HG02623 (cell line): ENCODE measurements at regions not wholly inside any gene's neighbourhood (a gene's known extent, or its start where the extent isn't known, plus 50 kb on each side); places are given as distances from the start of the nearest gene placed in this dataset.

Experiments
- ATAC-seq: cut with Tn5 transposase; IDR thresholded peaks from one replicate; pipeline ENCODE4 v1.9.1; 2021; ENCODE audit warnings: moderate library complexity; ENCODE audit not compliant: unreplicated experiment

DNA sequence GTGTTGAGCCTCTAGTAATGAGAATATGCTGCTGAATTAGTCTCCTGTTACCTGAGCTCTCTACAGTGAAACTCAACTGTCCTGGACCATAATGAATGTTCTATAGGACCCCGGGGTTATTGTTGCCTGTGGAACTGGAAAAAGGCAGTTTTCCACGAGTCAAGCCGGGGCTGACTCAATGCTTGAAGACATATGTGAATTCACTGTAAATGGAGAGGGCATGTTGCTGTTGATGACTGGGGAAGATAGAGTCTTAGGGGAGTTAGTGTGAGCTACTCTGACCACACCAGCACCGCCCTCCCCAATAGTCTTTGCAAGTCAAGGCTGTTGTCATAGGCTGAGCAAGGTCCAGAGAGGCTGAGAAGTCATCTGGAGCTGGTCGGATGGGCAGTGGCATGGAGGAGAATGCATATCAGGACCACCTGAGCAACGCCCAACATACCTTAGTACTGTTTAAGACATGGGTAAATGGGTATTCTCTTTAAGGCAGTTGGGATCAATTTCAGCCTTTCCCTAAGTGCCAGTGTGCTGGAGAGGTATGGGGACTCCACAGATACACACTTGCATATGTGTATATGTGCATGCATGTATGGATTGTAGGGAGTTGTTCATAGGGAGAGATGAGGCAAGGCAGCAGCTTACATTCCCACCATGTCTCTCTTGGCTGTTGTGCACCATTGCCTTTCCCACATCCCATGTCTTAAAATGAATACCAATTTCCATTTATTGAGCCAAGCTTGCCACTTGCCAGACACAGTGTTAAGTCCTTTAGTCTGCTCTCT lies 230.1 kb upstream of the NAV2 start:
- ATAC-seq, result no peak

DNA sequence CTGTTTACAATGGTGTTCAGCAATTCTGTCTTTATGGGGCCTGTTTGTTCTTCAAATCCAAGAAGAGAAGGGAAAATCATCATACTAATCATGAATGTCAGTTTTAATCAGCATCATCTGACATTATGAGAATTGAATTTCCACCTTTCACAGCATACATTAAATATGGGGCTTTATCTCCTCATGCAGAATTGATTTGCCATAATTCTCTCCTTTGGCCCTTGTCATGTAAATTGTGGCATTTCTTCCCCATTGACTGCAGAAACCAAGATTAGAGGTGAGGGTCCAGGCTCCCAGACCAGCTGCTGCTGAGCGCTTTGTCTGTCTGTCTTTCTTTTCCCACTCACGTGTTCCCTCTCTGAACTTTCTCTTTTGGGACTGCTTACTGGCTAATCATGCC lies 232.1 kb upstream of the NAV2 start:
- ATAC-seq, result no peak

DNA sequence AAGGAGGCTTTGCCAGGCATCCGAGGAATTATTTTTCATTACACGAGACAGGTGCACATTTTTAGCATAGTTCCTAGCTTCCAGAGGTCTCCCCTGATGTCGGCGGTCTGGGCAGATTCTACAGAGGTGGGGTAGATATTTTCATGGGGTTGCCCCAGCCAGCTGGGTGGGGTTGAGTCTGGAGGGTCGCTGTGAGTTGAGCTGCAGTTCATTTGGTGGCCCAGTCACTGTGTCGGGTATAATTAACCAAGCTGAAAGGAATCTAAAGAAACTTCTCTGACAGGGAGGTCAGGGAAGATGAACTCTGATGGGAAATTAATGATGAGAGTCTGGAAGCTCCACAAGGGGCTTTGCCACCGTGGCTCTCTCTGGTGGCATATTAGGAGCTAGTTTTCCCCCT lies 233.7 kb upstream of the NAV2 start:
- ATAC-seq, result no peak

DNA sequence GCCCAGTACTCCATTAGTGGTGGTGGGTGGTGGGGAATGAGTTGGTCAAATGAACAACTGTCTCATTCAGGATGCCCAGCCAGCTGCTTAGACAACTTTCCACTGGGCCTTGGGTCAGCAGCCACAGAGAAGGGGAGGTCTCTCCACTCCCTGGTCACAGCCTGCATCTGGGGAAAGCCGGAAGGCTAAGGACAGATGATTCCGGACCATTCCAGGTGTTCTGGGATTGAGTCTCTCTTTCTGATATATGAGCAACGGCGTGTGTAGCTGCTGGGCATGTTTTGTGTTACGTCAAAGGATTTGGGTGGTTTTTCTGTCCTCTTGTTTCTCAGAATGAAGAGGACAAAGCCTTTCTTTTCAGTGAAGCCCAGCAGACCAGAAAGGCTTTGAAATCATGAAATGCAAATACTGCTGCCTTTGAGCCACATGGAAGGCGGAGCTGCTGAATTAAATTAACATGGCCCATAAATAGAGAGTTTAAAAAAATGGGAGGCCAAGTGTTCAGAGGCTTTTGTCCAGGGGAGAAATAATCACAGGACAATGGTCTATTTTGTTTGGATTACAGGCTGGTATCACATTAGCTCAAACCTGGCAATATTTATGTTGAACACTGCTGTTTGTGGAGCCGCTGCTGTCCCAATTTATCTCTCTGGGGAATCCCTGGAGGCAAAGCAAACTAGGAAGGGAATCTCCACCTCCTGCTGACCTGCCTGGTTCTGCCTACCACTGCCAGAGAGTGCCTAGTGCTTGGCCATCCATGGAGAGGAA lies 234.4 kb upstream of the E2F8 start:
- ATAC-seq, result no peak

DNA sequence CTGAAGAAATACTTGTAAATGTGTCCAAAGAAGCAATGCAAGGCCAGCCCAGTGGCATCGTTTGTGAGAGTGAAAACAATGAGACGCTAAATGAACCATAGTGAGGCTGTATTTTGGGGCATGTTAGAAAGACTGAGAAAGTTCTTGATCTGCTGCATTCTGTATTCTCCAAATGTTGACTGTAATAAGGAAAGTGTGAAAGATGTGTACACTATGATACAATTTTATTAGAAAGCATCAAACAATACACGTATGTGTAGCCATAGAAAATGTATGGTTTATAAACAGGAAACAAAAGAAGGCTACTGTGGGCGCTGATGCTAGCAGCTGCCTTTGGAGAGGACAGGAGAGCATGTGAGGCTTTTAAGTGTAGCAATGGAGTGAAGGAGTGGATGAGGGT lies 233.5 kb upstream of the E2F8 start:
- ATAC-seq, result no peak

DNA sequence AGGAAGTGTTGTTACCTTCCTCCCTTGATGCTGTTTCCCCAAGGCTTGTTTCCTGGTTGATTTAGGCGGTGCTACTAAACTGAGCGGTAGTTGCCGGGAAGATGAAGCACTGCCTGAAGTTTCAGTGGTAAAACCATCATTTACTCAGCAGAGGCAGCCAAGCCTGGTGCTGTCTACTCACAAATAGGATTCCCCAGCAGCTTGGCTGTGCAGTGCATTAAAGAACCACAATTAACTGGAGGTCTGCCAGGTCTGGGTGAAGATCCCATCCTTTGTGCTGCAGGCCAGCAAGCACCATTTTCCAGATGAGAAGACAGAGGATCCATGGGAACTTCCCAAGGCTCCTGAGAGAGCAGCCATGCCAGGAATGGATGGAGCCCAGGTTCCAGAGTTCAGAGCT lies 231.9 kb upstream of the E2F8 start:
- no peak for ATAC-seq

DNA sequence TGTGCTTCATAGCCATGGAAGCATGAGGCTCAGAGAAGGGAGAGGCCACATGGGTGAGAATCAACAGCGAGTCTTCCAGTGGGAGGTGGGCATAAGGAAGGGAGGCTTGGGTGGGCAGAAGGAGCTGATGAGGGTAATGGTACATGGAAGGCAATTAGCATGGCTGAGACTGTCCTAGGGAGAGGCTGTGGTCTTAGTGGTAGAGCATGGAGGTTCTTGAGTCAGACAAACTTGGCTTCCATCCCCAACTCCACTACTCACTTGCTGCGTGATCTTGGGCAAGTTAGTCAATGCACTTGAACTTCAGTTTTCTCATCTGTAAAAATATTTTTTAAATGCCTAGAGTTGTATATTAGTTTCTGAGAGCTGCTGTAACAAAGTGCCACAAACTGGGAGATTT lies 227.2 kb upstream of the E2F8 start:
- ATAC-seq, result no peak

DNA sequence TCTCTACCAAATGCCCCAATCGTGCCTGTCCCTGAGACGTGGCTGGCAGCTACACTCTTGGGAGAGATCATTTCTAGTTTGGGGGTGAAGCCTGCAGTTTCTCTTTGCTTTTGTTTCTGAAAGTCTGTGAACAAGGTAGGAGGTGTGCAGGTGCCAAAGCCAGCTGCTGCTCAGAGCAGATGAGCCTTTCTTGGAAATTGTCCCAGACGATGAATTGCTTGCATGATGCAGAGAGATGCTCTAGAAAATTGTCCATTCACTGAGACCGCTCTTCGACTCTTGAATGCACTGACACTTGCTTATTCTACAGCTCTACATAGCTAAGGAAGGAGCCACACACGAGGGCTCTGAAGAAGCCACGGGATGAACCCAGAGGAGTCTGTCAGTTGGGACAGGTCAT lies 225.6 kb upstream of the E2F8 start:
- ATAC-seq, result no peak

DNA sequence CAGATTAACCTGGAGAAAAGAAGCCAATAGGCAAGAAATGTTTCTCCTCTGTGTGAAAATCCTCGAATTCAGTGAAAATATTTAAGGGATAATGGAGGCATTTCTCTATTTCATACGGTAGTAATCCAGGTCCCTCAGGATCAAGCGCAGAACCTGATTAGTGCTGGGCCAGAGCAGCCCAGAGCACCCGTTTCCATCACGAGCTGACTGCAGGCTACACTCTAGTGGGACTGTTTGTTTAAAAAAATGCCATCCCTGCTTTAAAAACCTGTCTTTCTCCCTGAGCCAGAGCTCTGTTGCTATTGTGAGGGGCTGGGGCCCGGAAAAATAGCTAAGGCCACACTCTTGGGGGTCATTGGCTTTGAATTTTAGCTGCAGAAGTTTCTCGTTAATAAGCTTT lies 223.2 kb upstream of the E2F8 start:
- ATAC-seq, result no peak

DNA sequence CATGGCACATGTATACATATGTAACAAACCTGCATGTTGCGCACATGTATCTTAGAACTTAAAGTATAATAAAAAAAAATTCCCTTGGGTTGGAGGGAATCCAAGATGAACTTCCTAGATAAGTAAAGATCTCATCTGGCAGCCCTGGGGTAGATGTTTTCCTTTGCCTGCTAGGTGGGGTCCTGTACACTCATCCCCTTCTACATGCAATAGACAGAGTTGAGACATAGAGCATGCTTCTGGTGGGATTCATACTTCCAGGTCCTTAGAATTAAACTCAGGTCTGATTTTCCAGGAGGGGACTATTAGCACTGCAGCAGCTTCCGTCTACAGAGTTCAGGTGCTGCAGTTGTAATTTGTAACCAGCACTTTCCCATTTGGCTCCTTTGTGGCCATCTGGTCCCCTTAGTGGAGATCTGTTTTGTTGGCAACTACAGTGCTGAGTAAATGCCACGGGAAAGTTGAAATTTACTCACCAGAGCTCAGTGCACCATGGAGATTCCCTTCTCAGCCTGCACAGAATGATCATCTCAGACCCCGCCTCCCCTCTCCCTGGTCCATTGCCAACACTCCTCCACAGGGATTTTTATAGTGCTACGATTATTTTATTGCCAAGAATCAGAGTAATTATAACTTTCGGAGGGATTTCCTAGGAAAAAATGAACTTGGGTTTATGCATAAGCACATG lies 220.1 kb upstream of the E2F8 start:
- ATAC-seq, result no peak

DNA sequence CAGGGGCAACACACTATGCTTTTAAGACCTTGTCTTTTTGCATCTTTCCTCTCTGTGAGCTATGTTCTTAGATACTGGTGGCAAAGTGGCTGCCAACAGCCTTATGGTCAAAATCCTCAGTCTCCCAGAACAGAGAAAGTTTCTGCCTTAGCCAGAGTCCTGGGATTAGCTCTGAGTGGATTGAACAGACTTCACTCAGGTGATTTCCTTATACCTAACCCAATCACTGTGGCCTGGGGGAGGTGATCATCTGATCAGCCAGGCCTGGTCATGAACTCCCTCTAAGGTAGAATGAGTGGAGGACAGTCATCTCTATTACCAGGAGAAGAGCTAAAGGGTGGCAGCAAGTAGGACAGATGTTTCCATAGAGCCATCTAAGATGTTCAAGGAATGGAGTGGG lies 218.5 kb upstream of the E2F8 start:
- ATAC-seq, result no peak

DNA sequence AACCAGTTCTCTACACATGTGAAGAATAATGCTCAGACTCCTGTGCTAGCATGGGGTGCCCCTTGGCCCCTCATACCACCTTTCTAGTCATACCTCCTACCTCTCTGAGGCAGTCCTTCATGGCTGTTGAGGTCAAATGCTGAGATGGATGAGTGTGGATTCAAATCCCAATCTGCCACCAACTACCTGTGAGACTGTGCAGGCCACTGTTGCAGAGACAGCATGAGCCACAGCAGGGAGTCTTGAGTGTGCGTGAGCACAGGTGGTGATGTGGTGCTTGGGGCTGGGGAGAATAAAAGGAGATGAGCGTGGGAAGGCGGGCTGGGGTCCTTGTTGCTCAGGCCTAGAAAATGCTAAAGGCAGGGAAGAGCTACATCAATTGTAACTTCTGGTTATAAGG lies 218.0 kb upstream of the E2F8 start:
- ATAC-seq, result no peak

DNA sequence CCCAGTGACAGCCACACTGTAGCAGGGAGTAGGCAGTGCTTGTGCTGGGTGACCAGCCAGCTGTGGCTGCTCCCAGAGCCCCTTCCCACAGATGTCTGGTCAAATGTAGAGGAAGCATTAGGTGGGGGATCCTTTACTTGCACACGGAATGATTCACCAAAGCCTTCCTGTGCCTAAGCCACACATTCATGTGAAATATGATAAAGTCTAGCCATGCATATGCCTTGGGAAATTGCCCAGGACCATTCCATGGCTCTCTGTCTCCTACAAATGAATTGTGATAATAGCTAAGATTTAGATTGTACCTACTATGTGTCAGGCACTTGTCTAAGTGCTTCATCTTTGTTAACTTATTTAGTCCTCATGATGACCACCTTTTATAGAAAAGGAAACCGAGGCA lies 217.5 kb upstream of the E2F8 start:
- no peak for ATAC-seq

DNA sequence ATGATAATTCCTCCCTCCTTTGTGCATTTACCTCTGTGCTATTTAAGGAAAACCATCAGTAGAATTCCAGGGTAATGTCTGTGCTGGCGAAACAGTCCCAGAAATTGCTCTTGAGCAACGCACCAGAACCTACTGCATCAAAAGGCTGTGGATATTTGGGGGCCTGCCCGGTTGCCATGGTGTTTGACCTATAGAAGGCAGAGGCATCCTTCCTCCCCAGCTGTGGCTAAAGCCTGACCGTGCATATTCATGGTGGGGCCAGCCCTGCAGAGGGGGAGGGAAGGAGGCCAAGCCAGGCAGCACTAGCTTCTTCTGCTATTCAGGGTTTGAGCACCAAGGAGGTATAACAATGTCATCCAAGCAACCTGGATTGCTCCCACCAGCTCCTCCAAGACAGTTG lies 215.0 kb upstream of the E2F8 start:
- ATAC-seq, result no peak

DNA sequence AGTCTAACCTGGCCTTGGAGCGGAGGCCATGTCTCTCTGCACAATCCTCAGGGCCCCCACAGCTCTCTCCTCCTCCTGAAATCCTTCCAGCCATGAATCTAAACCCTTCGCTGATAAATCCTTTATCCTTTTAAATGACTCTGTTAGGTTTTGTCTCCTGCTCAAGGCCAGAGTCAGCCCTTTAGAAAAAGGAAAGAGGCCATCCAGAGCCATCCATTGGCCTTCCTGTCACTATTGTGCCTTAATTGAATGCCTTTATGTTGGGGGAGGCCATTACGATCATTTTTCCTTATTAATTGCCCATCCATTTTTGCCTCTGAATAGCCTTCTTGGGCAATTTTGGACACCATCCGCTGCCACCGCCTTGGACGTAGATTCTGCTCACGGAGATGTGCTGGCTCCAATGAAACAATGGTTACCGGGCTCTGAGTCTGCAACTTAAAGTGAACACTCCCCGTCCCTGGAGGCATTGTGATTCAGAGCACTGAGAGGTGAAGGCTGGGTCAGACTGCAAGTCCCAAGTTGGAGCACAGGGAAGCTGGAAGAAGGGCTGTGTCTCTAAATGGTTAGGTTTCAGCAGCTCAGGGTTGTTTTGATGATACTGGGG lies 213.0 kb upstream of the E2F8 start:
- ATAC-seq, result no peak

DNA sequence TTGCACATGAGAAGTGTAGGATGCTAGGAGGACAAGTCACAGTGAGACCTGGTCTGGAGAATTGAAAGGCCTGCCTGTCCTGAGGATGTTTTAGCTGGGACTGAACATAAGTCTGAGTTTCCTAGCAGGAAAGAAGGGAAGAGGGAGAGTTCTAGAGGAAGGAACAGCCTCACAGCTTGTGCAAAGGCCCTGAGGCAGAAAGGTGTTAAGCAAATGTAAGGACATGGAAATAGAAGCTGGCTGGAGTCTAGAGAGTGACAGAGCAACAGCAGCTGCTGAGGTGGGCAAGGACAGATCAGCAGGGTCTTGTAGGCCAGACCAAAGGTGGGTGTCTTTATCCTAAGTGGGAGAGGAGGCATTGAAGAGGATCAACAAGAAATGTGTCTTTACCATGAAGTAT lies 210.9 kb upstream of the E2F8 start:
- no peak for ATAC-seq

DNA sequence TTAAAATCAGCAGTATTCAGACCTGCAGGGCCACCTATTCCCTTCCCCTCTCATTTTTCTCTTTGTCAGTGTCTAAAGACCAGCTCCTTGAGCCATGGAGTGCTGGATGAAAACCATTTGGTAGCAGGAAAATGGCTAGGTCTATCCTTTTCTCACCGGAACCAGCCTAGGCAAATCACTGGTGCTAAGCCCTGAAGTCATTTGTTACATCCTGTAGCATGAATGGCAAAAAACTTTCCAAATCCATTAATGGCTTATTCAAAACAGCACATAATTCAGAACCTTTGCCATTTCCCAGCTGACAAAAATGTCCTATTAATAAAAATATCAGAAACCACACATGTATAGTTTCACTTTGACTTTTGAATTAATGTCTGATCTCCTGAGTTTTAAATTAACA lies 209.5 kb upstream of the E2F8 start:
- ATAC-seq, result no peak

DNA sequence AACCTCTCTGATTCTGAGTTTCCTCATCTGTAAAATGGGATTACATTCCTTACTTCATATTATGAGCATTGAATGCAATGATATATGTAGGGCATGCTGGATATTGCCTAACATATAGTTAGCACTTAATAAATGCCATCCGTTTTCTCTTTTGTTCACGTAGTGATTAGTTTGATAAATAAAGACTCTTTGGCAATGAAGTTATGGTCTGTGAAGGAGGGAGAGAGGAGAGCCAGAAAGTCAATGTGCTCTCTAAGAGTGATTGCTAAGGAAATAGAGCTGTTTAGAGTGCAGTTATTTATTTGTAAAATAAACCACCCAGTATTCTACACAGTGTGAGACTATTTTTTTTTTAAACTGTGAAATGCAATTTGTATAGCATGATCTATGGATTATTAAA lies 207.9 kb upstream of the E2F8 start:
- no peak for ATAC-seq

DNA sequence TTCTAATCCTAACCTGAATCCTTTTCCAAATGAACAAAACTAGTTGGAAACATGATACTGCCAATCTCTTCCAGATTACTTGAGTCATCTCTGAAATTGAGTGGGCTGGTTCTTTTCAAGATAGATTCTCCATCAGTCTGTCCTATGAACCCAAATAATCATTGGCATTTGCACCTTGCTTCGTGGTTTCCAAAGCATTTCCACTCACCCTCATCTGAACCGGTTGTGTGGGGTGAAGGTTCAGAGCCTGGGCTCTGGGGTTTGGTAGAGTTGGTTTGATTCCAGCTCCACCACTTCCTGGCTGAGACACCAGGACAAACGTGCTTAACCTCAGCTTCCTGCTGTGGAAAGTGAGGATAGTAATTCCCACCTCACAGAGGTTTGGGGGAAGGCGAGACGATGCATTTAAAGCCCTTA lies 206.4 kb upstream of the E2F8 start:
- no peak for ATAC-seq

DNA sequence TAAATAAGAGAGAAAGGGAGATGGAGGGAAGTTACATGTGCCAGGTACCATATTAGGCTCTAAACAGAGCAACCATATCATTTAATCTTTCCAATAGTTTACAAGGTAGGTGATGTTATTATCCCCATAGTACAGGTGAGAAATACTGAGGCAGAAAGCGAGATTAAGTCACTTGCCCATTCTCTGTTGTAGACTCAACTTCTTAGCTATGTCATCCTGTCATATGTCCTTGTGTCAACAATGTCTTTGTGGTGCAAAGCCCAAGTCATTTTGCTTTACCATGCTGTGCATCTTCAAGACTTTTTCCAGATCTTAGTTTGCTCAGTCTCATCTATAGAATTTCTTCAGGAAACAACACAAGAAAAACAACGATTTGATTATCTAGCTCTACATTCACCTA lies 205.0 kb upstream of the E2F8 start:
- ATAC-seq, result no peak

DNA sequence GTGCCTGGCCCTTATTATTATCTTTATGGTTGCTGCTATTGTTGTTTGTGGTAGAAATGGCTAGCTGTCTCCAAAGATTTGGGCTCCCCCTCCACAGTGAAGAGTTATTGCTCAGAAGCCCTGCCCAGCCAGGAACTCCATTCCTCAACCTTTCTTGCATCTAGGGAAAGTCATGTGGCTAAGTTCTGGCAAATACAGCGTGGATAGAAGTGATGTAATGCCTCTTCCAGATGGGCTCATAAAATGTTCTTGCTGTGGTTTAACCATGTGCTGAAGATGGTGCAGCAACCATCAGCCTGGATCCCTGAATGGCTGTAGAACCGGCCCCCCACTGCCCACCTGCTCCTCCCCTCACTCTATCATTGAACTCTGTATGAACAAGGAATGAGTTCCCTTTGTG lies 203.5 kb upstream of the E2F8 start:
- no peak for ATAC-seq

DNA sequence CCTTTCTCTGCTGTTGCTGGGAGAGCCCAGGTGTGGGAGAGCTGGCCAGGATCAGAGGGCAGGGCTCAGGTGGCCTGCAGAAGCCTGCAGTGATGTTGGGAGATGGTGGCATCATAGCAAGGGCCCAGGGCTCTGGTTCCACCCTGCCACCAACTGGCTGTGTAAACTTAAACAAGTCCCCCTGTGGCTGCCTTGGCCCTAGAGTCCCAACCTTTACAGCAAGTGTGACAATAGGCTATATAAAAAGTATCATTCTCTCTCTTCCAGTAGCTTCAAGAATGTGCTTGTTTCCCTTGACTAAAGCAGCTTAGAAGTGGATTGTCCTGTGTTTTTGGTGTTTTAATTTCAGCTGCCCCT lies 201.8 kb upstream of the E2F8 start:
- ATAC-seq, result no peak
